ENCODE measurements at regions not wholly inside any gene's neighbourhood (a gene's known extent, or its start where the extent isn't known, plus 50 kb on each side); places are given as distances from the start of the nearest gene placed in this dataset.

DNA sequence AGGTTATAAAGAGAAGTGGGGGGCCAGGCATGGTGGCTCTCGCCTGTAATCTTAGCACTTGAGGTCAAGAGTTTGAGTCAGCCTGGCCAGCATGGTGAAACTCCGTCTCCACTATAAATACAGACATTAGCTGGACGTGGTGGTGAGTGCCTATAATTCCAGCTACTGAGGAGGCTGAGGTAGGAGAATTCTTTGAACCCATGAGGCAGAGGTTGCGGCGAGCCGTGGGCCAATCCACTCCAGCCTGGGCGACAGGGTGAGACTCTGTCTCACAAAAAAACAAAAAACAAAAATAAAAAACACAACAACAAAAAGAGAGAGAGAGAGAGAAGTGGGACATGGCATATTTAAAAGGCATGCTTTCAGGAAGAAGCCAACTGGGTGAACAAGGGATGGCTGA, 80.1 kb upstream of the CARD18 start:
- TF ChIP-seq CTCF (conservative IDR thresholded peaks at IDR 0.05; ENCODE audit: low read depth, low read length), result no peak
- no peak for DNase-seq (ENCODE audit: low read depth)
- H3K4me3 ChIP-seq (ENCODE audit: low read depth, low read length), result no peak overlapping the region

DNA sequence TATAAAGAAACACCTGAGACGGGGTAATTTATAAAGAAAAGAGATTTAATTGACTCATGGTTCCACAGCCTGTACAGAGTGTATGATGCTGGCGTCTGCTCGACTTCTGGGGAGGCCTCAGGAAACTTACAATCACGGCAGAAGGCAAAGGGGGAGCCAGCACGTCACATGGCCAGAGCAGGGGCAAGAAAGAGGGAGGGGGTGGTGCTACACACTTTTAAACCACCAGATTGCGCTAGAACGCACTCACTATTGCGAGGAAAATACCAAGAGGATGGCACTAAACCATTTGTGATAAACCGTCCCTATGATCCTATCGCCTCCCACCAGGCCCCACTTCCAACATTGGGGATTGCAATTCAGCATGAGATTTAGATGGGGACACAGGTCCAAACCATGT, 79.7 kb upstream of the CARD18 start:
- no peak for DNase-seq (ENCODE audit: low read depth)
- no peak for TF ChIP-seq CTCF (conservative IDR thresholded peaks at IDR 0.05; ENCODE audit: low read depth, low read length)
- no peak overlapping the region for H3K4me3 ChIP-seq (ENCODE audit: low read depth, low read length)

- TF ChIP-seq CTCF (conservative IDR thresholded peaks at IDR 0.05; ENCODE audit: low read depth, low read length), result no peak
- DNase-seq (ENCODE audit: low read depth), result no peak
- H3K4me3 ChIP-seq (ENCODE audit: low read depth, low read length), result no peak overlapping the region
Observed at GRCh38 chr11:105215528-105215927, 76.0 kb upstream of the CARD18 start.

GRCh38 chr11:105211806-105212554, 72.4 kb upstream of the CARD18 start:
- DNase-seq (ENCODE audit: low read depth), result no peak
- TF ChIP-seq CTCF (conservative IDR thresholded peaks at IDR 0.05; ENCODE audit: low read depth, low read length), result no peak
- no peak overlapping the region for H3K4me3 ChIP-seq (ENCODE audit: low read depth, low read length)

GRCh38 chr11:105208019-105208418, 68.5 kb upstream of the CARD18 start:
- DNase-seq (ENCODE audit: low read depth), result no peak
- H3K4me3 ChIP-seq (ENCODE audit: low read depth, low read length), result no peak overlapping the region
- no peak for TF ChIP-seq CTCF (conservative IDR thresholded peaks at IDR 0.05; ENCODE audit: low read depth, low read length)

- no peak for TF ChIP-seq CTCF (conservative IDR thresholded peaks at IDR 0.05; ENCODE audit: low read depth, low read length)
- DNase-seq (ENCODE audit: low read depth), result no peak
- no peak overlapping the region for H3K4me3 ChIP-seq (ENCODE audit: low read depth, low read length)
Observed at GRCh38 chr11:105206633-105207032, 67.1 kb upstream of the CARD18 start.

- no peak for TF ChIP-seq CTCF (conservative IDR thresholded peaks at IDR 0.05; ENCODE audit: low read depth, low read length)
- H3K4me3 ChIP-seq (ENCODE audit: low read depth, low read length), result no peak overlapping the region
- DNase-seq (ENCODE audit: low read depth), result no peak
Observed at GRCh38 chr11:105204636-105205035, 65.1 kb upstream of the CARD18 start.
